ENCODE measurements at regions not wholly inside any gene's neighbourhood (a gene's known extent, or its start where the extent isn't known, plus 50 kb on each side); places are given as distances from the start of the nearest gene placed in this dataset.
"Not testable (repeated sequence)": the region's sequence is repeated elsewhere in the genome, so short reads cannot be mapped to it uniquely, and the experiment has no call there.

DNA sequence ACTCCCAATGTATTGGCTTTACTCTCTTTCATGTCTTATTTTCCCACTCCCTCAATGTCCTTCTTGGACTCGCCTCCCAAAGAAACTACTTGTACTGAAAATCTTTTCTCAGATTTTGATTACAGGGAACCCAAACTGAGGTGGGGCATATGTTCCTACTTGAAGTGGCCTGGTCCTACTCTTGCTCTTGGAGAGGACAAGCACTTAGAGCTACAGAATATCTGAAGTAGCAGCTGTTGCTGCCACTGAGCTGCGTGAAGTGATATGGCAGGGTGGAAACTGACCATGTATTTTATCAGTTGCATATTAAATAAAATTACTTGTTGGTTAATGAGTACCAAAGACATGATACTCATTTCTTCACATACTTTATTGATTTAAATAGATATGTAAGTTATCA lies 129.5 kb downstream of the TSEN15 start:
- no peak for DNase-seq (ENCODE audit: low read depth in 2 of 2)

DNA sequence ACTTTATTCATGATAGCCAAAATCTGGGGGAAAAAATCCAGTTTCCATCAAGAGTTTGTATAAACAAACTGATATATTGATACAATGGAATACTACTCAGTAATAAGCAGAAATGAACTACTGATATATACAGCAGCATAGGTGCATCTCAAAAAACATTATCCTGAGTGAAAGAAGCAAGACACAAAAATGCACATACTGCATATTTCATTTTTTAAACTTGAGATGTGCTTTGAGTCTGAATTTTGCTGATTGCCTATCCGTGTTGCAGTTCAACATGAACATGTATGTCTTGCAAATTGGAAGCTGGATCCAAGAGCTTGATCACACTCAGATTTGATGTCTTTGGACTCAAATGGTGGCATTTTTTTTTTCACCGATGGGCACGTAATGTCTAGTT lies 132.4 kb downstream of the TSEN15 start:
- no peak for DNase-seq (ENCODE audit: low read depth in 2 of 2)

DNA sequence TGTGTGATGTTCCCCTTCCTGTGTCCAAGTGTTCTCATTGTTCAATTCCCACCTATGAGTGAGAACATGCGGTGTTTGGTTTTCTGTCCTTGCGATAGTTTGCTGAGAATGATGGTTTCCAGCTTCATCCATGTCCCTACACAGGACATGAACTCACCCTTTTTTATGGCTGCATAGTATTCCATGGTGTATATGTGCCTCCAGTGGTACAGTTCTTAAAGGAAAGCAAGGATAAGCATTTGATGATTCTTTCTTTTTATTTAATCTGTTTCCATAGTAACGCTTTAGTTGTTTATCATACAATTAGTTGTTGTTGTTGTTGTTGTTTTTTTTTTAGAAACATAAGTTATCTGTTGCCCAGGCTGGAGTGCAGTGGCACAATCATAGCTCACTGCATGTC lies 133.1 kb downstream of the TSEN15 start:
- DNase-seq (ENCODE audit: low read depth in 2 of 2): not testable (repeated sequence)

DNA sequence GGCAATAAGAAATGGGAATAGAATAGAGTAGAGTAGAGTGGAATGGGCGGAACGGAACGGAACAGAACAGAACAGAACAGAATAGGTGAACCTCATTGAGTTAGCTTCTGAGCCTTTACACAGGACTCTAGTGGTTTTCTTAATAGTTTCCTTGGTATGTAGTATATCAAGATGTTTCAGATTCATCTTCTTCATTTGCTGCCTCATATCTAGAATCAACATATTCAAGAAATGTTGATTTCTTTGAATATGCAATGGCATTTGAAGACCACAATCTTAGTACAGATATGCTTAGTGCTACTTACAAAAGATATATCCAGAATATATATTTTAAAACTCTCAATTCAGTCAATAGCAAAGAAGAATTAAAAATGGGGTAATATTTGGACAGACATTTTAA lies 133.8 kb downstream of the TSEN15 start:
- no peak for DNase-seq (ENCODE audit: low read depth in 2 of 2)

DNA sequence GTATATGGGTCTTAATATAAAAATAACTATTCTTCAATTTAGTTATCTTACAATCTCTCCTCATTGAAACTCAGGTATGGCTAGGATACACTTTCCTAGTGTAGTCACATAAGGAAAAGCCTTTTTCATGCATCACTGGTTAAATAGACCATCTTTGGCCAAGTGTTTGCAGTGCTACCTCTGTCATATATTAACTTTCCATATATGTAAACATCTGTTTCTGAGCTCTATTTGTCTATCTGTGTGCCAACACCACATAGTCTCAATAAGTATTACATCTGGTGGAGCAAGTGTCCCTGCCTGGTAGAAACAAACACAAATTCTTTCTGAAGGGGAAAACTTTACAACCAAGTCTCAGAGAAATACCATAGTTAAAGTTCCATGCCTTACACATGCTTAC lies 134.6 kb downstream of the TSEN15 start:
- DNase-seq (ENCODE audit: low read depth in 2 of 2): no peak

DNA sequence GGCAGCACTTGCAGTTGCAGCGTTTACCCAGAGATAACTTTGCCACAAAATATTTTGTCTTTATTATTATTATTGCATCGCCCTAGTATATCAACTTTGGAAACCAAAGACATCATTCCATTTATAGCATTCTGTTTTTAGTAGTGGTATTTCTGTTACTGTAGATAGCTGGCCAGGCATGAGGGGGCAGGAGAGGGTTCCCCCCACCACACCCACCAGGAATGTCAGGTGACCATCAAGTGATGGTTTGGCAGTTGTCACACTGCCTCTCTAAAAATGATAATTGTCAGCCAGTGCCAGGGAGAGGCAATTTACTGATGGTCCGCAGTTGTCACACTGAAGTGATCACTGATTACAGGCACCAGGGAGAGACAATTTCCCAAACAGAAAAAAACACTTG lies 135.6 kb downstream of the TSEN15 start:
- DNase-seq (ENCODE audit: low read depth in 2 of 2): no peak

DNA sequence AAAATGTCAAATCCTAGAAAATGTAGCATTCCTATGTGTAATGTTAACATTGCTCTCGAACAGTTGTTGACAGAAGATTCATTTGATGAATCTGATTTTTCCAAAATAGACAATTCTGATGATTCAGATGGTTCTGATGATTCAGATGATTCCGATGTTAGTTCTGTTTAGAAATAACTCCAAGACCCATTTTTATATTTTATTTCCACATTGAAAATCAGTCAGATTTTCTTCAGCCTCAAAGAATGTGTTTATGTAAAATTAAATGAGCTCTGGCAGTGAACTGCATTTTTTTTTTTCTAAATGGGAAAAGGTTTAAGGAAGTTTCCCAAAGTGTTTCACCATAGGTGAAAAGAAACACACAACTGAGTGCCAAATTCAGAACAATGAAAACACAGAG lies 136.5 kb downstream of the TSEN15 start:
- peak in 1 of 2 donors; percentile 47 for DNase-seq (ENCODE audit: low read depth in 2 of 2)

DNA sequence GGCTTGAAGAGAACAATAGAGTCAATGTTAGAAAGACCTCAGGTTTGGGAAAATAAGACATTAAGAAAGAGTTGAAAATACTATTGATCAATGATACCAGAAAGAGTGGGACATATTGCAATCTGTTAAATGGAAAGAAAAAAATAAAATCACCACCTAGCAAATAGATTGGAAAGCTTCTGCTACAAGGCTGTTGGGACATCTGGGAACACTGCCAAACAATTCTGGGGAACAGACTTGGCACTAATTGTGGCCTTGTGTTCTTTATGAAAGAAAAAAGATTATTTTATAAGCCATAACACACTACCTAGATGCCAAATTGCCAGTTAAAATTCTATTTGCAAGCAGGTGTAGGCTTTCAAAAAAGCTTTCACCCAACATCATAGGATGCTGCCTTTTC lies 137.8 kb downstream of the TSEN15 start:
- DNase-seq (ENCODE audit: low read depth in 2 of 2): peak; percentile 28 to 52

DNA sequence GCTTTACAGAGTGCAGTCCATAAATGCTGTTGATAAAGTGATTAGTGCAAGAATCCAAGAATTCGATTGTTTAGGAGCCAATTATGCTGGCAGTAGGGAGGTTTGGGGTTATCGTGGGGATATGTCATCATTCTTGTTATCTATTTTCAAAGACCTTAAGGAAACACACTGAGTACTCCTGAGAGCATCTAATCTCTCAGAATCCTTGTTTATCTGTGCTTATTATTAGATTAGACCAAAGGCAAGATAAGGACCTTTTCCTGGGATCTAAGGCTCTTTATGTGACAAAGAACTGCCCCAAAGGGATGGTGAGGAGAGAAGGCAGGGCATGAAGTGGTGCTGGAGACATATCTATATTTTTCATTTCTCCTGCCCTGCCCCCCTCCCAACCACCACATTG lies 139.1 kb downstream of the TSEN15 start:
- no peak for DNase-seq (ENCODE audit: low read depth in 2 of 2)

DNA sequence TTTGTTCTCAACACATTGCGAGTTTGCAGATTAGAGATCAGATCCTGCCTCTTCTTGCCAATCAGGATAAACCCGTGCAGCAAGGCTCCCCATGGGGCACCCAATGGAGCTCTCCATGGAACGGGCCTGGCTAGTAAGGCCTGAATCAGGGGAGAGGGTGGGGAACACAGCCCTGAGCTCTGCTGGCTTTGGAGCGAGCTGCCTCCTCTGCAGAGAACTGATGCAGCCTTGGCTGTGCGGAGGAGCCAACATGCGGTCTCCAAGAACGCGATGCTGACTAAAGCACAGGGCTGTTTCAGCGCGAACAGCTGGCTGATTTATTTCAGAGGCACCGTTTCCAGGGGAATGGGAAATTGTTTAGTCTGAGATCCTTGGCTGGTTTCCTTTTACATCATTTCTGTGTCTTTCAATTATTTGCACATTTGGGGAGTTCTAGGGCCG lies 139.7 kb downstream of the TSEN15 start:
- DNase-seq (ENCODE audit: low read depth in 2 of 2): no peak

DNA sequence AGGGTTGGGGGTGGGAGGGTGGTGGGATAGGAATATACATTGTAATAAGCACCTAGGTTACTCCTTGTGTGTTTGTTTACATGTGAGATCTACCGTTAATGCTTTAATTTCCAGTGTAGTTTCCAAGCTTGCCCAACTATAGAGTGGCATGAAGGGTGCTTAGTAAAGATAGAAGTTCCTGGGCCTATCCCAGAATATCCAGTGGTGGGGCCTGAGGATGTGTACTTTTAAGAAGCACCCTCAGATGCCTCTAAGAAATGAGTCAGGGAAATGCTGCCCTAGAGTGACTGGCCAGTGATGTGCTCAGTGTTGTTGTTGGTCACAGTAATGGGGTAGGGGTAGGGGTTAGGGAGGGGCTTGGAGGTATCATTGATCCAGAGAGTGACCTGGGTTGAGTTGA lies 141.3 kb downstream of the TSEN15 start:
- no peak for DNase-seq (ENCODE audit: low read depth in 2 of 2)

DNA sequence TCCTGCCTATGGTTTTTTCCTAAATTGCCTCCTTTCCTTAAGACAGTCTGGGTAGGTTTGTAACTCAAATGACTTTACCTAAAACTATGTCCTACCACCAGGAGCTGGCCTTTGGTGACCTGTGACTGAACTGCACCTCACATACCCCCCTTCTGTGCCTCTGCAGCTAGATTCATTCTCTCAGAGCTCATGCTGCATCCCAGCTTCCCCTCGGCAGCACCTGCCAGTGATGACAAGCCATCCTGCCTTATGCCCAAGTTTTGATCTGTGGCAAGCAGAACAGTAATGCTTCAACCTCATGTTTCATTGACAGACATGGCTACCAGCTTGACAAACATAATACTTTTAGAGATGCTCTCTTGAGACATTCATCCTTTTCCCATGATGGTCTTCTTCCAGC lies 141.9 kb downstream of the TSEN15 start:
- DNase-seq (ENCODE audit: low read depth in 2 of 2): no peak

DNA sequence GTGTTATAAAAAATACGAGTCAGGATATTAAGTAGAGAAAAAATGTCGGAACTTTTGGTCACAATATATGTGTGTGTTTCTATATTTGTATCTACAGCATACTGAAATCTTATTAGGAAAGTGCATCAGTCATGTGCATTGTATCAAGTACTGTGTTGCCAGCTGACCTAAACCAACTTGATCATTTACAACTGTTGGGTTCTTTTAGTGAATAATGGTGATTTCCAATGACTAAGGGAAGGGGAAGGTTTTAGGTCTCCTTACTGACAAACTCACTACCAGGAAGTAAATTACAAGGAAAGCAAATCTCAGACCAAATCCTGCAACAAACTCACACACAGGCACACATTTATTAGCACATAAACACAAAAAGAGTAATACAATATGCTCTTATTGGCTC lies 142.7 kb downstream of the TSEN15 start:
- no peak for DNase-seq (ENCODE audit: low read depth in 2 of 2)

DNA sequence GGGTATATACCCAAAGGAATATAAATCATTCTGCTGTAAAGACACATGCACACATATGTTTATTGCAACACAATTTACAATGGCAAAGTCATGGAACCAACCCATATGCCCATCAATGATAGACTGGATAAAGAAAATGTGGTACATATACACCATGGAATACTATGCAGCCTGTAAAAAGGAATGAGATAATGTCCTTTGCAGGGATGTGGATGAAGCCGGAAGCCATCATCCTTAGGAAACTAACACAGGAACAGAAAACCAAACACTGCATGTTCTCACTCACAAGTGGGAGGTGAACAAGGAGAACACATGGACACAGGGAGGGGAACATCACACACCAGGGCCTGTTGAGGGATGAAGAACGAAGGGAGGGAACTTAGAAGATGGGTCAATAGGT lies 144.2 kb downstream of the TSEN15 start:
- DNase-seq (ENCODE audit: low read depth in 2 of 2): not testable (repeated sequence)

DNA sequence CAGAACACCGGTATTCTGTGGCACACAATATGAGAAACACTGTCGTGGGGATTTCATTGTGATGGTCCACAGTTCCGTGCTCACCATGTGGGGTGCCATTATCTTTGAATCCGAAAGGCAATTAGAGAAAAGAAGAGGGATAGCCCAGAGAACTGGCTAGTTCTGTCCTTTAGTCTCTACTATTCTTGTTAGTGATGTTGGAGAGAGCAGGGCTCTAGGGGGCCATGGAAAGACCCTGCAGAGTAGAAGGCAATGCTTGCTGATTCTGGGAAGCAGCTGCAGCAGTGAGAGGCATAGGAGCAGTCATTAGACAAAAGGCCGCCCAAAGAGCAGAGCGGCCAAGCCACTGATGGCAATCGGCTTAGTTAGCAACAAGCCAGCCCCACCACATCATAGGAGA lies 146.3 kb downstream of the TSEN15 start:
- no peak for DNase-seq (ENCODE audit: low read depth in 2 of 2)

DNA sequence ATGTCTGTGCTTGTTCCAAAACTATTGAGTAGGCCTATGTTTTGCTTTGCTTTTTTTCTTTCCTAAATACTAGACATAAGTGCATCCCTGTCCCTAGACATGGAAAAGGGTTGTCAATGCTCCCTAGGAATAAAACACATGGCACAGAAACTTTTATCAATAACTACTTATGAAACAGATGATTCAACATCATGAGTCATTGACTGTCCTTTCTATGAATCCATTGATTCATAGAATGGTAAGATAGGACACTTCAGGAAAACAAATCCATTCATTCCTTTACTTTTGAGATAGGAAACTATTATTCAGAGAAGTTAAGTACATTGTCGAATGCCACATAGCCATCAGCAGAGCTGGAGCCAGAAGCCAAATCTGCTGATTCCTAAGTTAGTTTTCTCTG lies 147.5 kb downstream of the TSEN15 start:
- no peak for DNase-seq (ENCODE audit: low read depth in 2 of 2)

DNA sequence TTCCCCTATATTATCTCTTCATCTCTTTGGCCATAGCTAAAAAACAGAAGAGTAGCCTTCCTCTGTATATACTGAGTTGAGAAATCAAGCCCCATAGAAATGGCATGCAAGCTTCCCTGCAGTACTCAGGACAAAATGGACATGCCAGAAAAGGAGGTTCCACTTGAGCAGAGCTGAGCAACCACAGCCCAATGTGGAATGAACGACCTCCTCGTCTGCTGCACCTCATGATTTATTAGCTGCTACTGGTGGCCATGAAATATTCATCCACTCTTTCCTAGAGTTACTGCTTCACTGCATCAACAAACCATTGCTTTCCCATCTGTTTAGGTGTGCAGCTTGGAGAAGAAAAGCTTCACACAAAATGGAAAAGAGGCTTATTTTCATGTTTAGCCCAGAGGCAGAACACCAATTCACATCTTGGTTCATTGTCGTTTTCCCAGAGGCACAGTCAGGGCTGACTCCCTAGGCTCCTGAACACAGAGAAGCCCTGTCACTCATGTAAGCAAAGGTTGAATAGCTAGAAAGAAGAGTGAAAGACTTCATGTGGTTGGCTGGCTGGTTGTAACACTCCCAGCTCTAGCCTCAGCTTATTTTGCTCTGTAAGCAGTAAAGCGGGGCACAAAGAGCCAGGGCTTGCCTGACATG lies 148.0 kb downstream of the TSEN15 start:
- DNase-seq (ENCODE audit: low read depth in 2 of 2): no peak

DNA sequence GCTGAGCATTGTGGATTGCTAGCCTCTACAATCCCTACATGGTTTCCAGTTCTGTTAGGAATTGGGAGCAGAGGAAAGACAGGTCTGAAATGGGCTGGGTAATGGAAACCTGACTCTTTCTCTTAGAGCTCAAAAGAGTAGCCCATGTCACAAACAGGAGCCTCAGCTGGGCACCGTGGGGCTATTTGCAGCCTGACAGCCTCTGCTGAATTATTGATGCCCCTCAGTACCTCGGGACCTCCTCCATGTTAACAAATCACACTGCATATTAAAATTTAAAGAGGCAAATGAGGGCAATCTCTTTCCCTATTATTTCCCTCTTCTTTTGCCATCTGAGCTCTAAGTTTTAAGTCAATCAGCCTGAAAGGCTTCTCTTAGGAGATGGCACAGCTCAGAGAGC lies 157.1 kb downstream of the TSEN15 start:
- no peak for DNase-seq (ENCODE audit: low read depth in 2 of 2)

DNA sequence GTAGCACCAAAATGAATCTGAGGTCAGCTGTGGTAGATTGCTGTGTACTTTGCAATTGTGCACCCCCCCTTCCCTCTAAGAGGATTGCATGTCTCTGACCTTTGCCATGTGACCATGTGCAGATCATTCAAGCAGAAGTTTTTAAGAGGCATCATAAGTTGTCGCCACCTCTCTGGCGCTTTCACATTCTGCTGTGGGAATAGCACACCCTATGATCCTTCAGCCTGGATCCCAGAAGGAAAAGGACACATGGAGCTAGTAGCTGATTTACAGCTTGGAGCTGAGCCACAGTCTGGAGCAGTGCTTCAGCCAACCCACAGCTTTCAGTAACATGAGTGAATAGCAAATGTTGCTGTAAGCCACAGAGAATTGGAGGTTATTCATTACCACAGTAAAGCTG lies 158.5 kb downstream of the TSEN15 start:
- no peak for DNase-seq (ENCODE audit: low read depth in 2 of 2)

DNA sequence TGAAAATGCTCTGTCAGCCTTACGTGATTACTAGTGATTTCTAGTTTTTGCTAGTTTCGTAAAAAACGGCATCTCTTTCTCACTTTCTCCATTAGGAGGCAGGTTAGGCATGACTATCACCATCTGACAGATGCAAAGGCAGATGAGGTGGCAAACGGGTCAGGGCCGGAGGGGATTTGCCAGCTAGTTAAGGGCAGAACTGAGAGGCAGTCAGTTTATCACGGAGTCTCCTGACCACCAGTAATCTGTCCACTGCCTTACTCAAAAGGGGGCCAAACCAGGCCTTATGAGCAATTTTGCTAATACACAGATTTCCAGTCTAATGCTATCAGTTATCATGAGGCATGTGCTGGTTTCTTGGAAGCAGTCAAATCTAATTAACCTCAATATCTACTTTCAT lies 159.3 kb downstream of the TSEN15 start:
- DNase-seq (ENCODE audit: low read depth in 2 of 2): no peak

DNA sequence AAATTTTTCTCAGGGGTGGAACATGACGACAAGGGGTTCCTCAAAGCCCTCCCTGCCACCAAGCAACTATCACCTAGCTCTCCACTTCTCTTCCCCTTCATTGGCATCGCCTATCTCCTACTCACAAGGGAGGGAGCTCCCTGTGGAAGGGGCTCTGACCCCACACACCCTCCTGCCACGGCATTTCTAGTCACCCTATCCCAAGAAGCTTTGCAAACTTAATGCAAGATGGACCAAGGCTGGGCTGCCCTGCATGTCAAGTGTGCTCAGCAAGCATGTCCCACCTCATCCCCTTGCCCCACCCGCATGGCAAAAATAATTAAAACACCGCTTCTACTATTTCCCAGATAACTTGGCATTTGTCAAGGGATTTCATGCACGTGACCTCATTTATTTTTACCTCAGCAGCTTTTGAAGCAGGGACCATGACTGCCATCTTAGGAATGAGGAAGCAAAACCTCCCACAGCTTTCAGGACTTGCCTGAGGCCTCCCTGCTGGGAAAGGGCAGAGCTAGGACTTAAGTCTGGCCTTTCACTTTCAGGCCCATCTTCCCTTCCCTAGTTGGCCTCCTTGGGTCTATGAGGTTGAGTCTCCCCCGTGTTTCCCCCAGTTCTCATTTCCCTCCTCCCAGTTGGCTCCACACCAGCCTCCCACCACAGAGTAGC lies 161.3 kb downstream of the TSEN15 start:
- DNase-seq (ENCODE audit: low read depth in 2 of 2): no peak

DNA sequence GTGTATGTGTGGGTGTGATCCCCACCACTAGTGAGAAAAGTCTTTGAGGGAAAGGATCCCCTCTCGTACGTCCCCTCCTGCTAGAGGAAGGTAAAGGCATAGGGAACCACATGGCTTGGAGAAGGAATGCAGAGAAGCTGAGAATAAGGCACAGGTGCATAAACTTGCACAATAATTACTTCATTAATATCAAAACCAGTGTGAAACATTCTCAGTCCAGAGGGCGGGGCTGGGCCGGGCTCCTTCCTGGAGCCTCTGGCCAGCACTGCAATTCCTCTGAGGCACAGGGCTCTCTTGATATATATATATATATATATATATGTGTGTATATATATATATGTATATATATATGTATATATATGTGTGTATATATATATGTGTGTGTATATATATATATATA lies 162.6 kb downstream of the TSEN15 start:
- no peak for DNase-seq (ENCODE audit: low read depth in 2 of 2)

DNA sequence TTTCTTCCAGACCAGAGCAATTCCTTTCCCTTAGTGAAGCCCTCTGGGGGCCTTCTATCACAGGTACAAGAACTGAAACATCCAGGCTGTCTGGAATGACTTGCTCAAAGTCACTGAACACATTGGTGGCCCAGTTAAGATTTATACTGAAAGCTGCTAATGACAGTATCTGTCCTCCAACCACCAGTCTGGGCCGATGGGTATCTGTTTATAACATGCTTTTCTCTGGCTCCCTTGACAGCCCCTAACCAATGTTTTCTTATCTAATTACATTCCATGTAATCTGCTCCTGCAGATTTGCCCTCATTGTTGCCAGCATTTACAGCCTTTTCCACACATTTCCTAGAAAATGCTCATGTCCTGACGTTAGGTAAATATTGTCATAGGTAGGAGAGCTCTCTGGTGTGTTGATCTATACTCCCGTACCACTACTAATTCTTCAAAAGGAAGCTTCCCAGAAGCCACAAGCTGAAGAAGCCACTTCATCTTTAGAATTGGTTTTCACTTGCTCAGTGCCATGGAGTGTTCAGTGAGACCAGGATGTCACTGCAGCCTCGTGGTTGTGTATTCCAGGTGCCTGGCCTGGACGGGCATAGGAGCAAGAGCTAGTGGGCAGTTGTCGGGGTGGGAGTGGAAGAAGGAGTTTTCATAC lies 163.9 kb downstream of the TSEN15 start:
- no peak for DNase-seq (ENCODE audit: low read depth in 2 of 2)
